DMS53 (cell line): ENCODE measurements at regions not wholly inside any gene's neighbourhood (a gene's known extent, or its start where the extent isn't known, plus 50 kb on each side); places are given as distances from the start of the nearest gene placed in this dataset.

Experiments
- DNase-seq: peaks from one replicate; lab custom pipeline; 2025; lab: John Stamatoyannopoulos, UW

GRCh38 chr15:95910643-95911212, 419.8 kb upstream of the NR2F2 start:
- DNase-seq: no peak

GRCh38 chr15:95911570-95912279, 418.8 kb upstream of the NR2F2 start:
- no peak for DNase-seq

- DNase-seq: no peak
Observed at GRCh38 chr15:95912280-95912625, 418.2 kb upstream of the NR2F2 start.

- no peak for DNase-seq
Observed at GRCh38 chr15:95912728-95913127, 417.8 kb upstream of the NR2F2 start.

- no peak for DNase-seq
Observed at GRCh38 chr15:95916568-95916967, 413.9 kb upstream of the NR2F2 start.

GRCh38 chr15:95918525-95918924, 412.0 kb upstream of the NR2F2 start:
- DNase-seq: no peak

GRCh38 chr15:95919460-95919859, 411.0 kb upstream of the NR2F2 start:
- DNase-seq: no peak

GRCh38 chr15:95921404-95921803, 409.1 kb upstream of the NR2F2 start:
- DNase-seq: no peak

- no peak for DNase-seq
Observed at GRCh38 chr15:95922431-95922830, 408.1 kb upstream of the NR2F2 start.

GRCh38 chr15:95923792-95924191, 406.7 kb upstream of the NR2F2 start:
- no peak for DNase-seq

- no peak for DNase-seq
Observed at GRCh38 chr15:95928822-95929221, 401.7 kb upstream of the NR2F2 start.

- DNase-seq: no peak
Observed at GRCh38 chr15:95929232-95929846, 401.2 kb upstream of the NR2F2 start.

GRCh38 chr15:95930659-95931375, 399.7 kb upstream of the NR2F2 start:
- no peak for DNase-seq

GRCh38 chr15:95931619-95932018, 398.9 kb upstream of the NR2F2 start:
- no peak for DNase-seq

- no peak for DNase-seq
Observed at GRCh38 chr15:95932141-95932540, 398.4 kb upstream of the NR2F2 start.

- DNase-seq: no peak
Observed at GRCh38 chr15:95932676-95933075, 397.8 kb upstream of the NR2F2 start.

- DNase-seq: no peak
Observed at GRCh38 chr15:95935852-95936251, 394.6 kb upstream of the NR2F2 start.

- no peak for DNase-seq
Observed at GRCh38 chr15:95937128-95937528, 393.4 kb upstream of the NR2F2 start.

GRCh38 chr15:95940431-95940985, 390.0 kb upstream of the NR2F2 start:
- DNase-seq: no peak

- no peak for DNase-seq
Observed at GRCh38 chr15:95944193-95944592, 386.3 kb upstream of the NR2F2 start.

- no peak for DNase-seq
Observed at GRCh38 chr15:95944661-95945255, 385.7 kb upstream of the NR2F2 start.

GRCh38 chr15:95946241-95946640, 384.3 kb upstream of the NR2F2 start:
- DNase-seq: no peak
